Gastrocnemius medialis (tissue), 4 donors: ENCODE measurements at regions not wholly inside any gene's neighbourhood (a gene's known extent, or its start where the extent isn't known, plus 50 kb on each side); places are given as distances from the start of the nearest gene placed in this dataset.

Source experiments
- CTCF ChIP-seq, 5 experiments: fragments of 450-650 bp in 3 of 5; fragments of 200-600 bp in 2 of 5; sonication (generic) in 2 of 5; IDR thresholded peaks in 4 of 5; conservative IDR thresholded peaks in 1 of 5; 1 replicate in 4 of 5; 2 replicates in 1 of 5; pipeline ENCODE4 v1.5.1; 2016 to 2019; ENCODE audit warnings: antibody characterized with exemption in 5 of 5, mild to moderate bottlenecking in 3 of 5, moderate library complexity in 3 of 5
- POLR2A ChIP-seq, 2 donors: fragments of 450-650 bp; IDR thresholded peaks; one replicate each; pipeline ENCODE4 v1.6.1; 2017; ENCODE audit warnings: antibody characterized with exemption in 2 of 2, mild to moderate bottlenecking in 2 of 2, moderate library complexity in 2 of 2

GRCh38 chr10:47060993-47061500, 149.8 kb downstream of the PTPN20 start:
- TF ChIP-seq CTCF (IDR thresholded peaks at IDR 0.05 in 4 of 5, conservative IDR thresholded peaks at IDR 0.05 in 1 of 5) (no peak), POLR2A (IDR thresholded peaks at IDR 0.05) (no peak)
